GM13976 (cell line): ENCODE measurements at regions not wholly inside any gene's neighbourhood (a gene's known extent, or its start where the extent isn't known, plus 50 kb on each side); places are given as distances from the start of the nearest gene placed in this dataset.
"Not testable (repeated sequence)": the region's sequence is repeated elsewhere in the genome, so short reads cannot be mapped to it uniquely, and the experiment has no call there.

ENCODE experiments used
- DNase-seq: peaks from one replicate; pipeline ENCODE4 v3.0.0; 2012; ENCODE audit warnings: low spot score
- CTCF ChIP-seq: IDR thresholded peaks from 2 replicates; pipeline ENCODE4 v1.5.1; 2012; ENCODE audit warnings: borderline replicate concordance, mild to moderate bottlenecking; ENCODE audit not compliant: insufficient read depth; ENCODE audit errors: extremely low read depth, missing control alignments, control extremely low read depth
- in situ Hi-C: fragments of 300-500 bp; cut with MboI; formaldehyde crosslinking; loops from one replicate; pipeline ENCODE4 v1.12.0; 2022; ENCODE audit warnings: low sequenced_read_pairs, mixed read lengths, inconsistent platforms; ENCODE audit not compliant: unreplicated experiment

- no peak for DNase-seq
- in situ Hi-C loops = no loop called here
These were observed 1440.3 kb downstream of the PCDH9 start for GRCh38 chr13:65789815-65790214.

DNA sequence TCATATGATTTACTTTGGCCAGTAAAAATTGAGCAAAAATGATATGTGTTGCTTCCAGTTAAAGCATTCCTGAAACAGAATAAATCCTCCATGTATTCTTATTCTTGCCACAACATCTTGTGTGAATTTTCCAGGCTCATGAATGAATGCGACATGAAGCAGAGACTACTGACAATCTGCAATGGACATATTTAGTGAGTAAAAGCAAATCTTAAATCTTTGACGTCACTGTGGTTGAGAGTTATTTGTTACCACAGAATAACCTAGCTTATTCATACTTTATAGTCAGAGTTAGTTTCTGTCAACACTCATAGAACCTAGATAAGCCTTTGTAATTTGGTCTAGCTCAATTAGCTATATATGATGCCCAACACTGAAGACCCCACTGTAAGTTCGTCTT, 1443.1 kb downstream of the PCDH9 start:
- no peak for TF ChIP-seq CTCF
- in situ Hi-C loops = no loop called here
- no peak for DNase-seq

More at GRCh38 chr13:65789815-65790214, 1440.3 kb downstream of the PCDH9 start:
- no peak for TF ChIP-seq CTCF

DNA sequence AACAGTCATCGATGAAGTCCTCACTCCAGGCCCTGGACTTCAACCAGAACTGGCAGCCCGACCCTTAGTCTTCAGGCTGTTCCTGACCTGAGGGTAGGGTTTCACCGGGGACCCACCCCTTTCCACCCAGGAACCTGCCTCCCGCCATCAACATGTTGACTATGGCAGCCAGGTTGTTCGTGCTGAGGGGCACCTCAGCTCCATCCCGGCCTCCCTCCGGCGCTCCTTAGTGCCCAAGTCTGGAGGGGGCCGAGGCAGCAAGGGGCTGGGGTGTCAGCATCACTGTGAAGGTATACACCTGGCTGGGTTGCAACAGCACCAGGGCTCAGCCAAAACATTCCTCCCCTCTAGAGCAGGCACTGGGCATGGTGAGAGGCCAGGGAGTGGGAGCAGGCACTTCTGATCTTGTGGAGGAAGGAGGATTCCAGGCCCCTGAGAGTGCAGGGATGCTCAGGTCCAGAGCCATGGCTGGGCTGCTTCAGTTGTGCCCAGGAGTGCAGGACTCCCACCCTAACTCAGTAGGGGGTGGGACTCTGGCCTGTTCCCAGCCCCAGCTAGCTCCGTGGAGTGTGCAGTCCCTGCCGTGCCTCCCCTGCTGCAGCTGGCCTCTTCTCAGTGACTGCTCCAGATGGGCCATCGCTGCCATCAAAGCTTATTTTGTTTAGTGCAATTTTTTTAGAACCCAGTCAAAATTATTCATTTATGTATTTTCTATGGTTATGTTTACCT, 1445.9 kb downstream of the PCDH9 start:
- TF ChIP-seq CTCF = no peak
- DNase-seq = no peak
- in situ Hi-C loops = no loop called here

- no peak for DNase-seq
- TF ChIP-seq CTCF = no peak
- in situ Hi-C loops = no loop called here
These were observed 1446.8 kb downstream of the PCDH9 start for GRCh38 chr13:65783383-65783782.

DNA sequence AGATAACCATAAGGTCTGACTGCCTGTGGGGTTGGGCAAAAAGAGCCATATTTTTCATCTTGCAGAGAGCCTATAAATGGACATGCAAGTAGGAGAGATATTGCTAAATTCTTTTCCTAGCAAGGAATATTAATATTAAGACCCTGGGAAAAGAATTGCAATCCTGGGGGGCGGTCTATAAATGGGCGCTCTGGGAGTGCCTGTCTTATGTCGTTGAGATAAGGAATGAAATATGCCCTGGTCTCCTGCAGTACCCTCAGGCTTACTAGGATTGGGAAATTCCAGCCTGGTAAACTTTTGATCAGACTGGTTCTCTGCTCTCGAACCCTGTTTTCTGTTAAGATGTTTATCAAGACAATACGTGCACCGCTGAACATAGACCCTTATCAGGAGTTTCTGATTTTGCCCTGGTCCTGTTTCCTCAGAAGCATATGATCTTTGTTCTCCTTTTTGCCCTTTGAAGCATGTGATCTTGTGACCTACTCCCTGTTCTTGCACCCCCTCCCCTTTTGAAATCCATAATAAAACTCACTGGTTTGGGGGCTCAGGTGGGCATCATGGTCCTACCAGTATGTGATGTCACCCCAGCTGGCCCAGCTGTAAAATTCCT, 1458.3 kb downstream of the PCDH9 start:
- in situ Hi-C loops, DNase-seq: not testable (repeated sequence)

GRCh38 chr13:65768545-65768944, 1461.6 kb downstream of the PCDH9 start:
- DNase-seq = no peak

More at GRCh38 chr13:65768545-65768944, 1461.6 kb downstream of the PCDH9 start:
- in situ Hi-C loops = no loop called here
- TF ChIP-seq CTCF = no peak
